GM06990 (cell line): ENCODE measurements at regions not wholly inside any gene's neighbourhood (a gene's known extent, or its start where the extent isn't known, plus 50 kb on each side); places are given as distances from the start of the nearest gene placed in this dataset.
"Not testable (repeated sequence)": the region's sequence is repeated elsewhere in the genome, so short reads cannot be mapped to it uniquely, and the experiment has no call there.

Experiments
- DNase-seq: peaks from one replicate; pipeline ENCODE4 v3.0.0-alpha.2; 2011; ENCODE audit not compliant: insufficient read length; ENCODE audit errors: extremely low read depth
- H3K27me3 ChIP-seq: replicated peaks from 2 replicates; pipeline ENCODE4 v1.6.0; 2011; ENCODE audit warnings: low read length; ENCODE audit not compliant: control insufficient read depth, insufficient read depth
- H3K36me3 ChIP-seq: 2 replicates; pipeline ENCODE4 v1.5.1; 2011; ENCODE audit warnings: low read length; ENCODE audit not compliant: control insufficient read depth, insufficient read depth
- H3K4me3 ChIP-seq: replicated peaks from 2 replicates; pipeline ENCODE4 v1.5.1; 2011; ENCODE audit warnings: low read depth, mild to moderate bottlenecking, control low read depth, low read length
- CTCF ChIP-seq: IDR thresholded peaks from 2 replicates; pipeline ENCODE4 v1.5.1; 2011; ENCODE audit warnings: low read length, control low read depth, mild to moderate bottlenecking, inconsistent platforms; ENCODE audit not compliant: insufficient read depth, poor library complexity, severe bottlenecking

- DNase-seq: no peak
- Histone ChIP-seq H3K4me3 (no peak overlapping the region), H3K27me3 (no peaks in the 10 kb centered on the region), H3K36me3 (no peaks in the 10 kb centered on the region)
- no peak for TF ChIP-seq CTCF
Observed at GRCh38 chr5:53405396-53405795, 75.0 kb upstream of the FST start.

- H3K4me3 ChIP-seq: no peak overlapping the region
- no peaks in the 10 kb centered on the region for H3K36me3 ChIP-seq
- H3K27me3 ChIP-seq: no peaks in the 10 kb centered on the region
- TF ChIP-seq CTCF: no peak
- no peak for DNase-seq
Observed at GRCh38 chr5:53406630-53407316, 73.7 kb upstream of the FST start.

- Histone ChIP-seq H3K36me3 (no peaks in the 10 kb centered on the region), H3K27me3 (no peaks in the 10 kb centered on the region), H3K4me3 (no peak overlapping the region)
- DNase-seq: no peak
- no peak for TF ChIP-seq CTCF
Observed at GRCh38 chr5:53407373-53407772, 73.1 kb upstream of the FST start.

GRCh38 chr5:53411388-53411787, 69.0 kb upstream of the FST start:
- DNase-seq: no peak
- TF ChIP-seq CTCF: no peak
- H3K36me3 ChIP-seq: no peaks in the 10 kb centered on the region
- no peak overlapping the region for H3K4me3 ChIP-seq
- H3K27me3 ChIP-seq: no peaks in the 10 kb centered on the region

- not testable (repeated sequence) for H3K36me3 ChIP-seq, DNase-seq, H3K27me3 ChIP-seq, H3K4me3 ChIP-seq
Observed at GRCh38 chr5:53412499-53412898, 67.9 kb upstream of the FST start.

- Histone ChIP-seq H3K27me3 (no peaks in the 10 kb centered on the region), H3K36me3 (no peaks in the 10 kb centered on the region), H3K4me3 (no peak overlapping the region)
- TF ChIP-seq CTCF: no peak
- DNase-seq: no peak
Observed at GRCh38 chr5:53416144-53416738, 64.2 kb upstream of the FST start.
